Mucosa of stomach (tissue), 1 donor: ENCODE measurements at regions not wholly inside any gene's neighbourhood (a gene's known extent, or its start where the extent isn't known, plus 50 kb on each side); places are given as distances from the start of the nearest gene placed in this dataset.

Experiments used
- H3K27me3 ChIP-seq: one replicate; pipeline ENCODE4 v1.7.0; 2013; ENCODE audit warnings: mild to moderate bottlenecking, low read length; ENCODE audit not compliant: control insufficient read depth, insufficient read depth
- H3K36me3 ChIP-seq: one replicate; pipeline ENCODE4 v1.7.0; 2013; ENCODE audit warnings: low read length; ENCODE audit not compliant: control insufficient read depth, insufficient read depth
- H3K4me1 ChIP-seq: one replicate; pipeline ENCODE4 v1.7.0; 2013; ENCODE audit warnings: mild to moderate bottlenecking, low read length; ENCODE audit not compliant: control insufficient read depth, insufficient read depth
- H3K4me3 ChIP-seq: one replicate; pipeline ENCODE4 v1.7.0; 2013; ENCODE audit warnings: low read length
- H3K9ac ChIP-seq: one replicate; pipeline ENCODE4 v1.7.0; 2013; ENCODE audit warnings: mild to moderate bottlenecking, low read length, moderate library complexity
- H3K9me3 ChIP-seq: one replicate; pipeline ENCODE4 v1.7.0; 2013; ENCODE audit warnings: mild to moderate bottlenecking, low read length, moderate library complexity; ENCODE audit not compliant: control insufficient read depth
- donor health status: Pancreatic carcinoma.

- Histone ChIP-seq H3K27me3 (no peaks in the 10 kb centered on the region), H3K4me1 (no peaks in the 10 kb centered on the region), H3K9me3 (no peaks in the 10 kb centered on the region), H3K36me3 (no peaks in the 10 kb centered on the region), H3K9ac (no peak overlapping the region), H3K4me3 (no peak overlapping the region)
Observed at GRCh38 chr2:67237288-67237687, 159.8 kb upstream of the ETAA1 start.

- Histone ChIP-seq H3K36me3 (no peaks in the 10 kb centered on the region), H3K27me3 (no peaks in the 10 kb centered on the region), H3K4me3 (no peak overlapping the region), H3K4me1 (no peaks in the 10 kb centered on the region), H3K9me3 (no peaks in the 10 kb centered on the region), H3K9ac (no peak overlapping the region)
Observed at GRCh38 chr2:67240507-67240906, 156.6 kb upstream of the ETAA1 start.

GRCh38 chr2:67241453-67241852 is 155.7 kb upstream of the ETAA1 start:
- no peak overlapping the region for H3K4me3 ChIP-seq
- no peaks in the 10 kb centered on the region for H3K9me3 ChIP-seq
- H3K4me1 ChIP-seq, result no peaks in the 10 kb centered on the region
- no peak overlapping the region for H3K9ac ChIP-seq
- no peaks in the 10 kb centered on the region for H3K36me3 ChIP-seq
- H3K27me3 ChIP-seq, result no peaks in the 10 kb centered on the region

GRCh38 chr2:67242456-67242855 is 154.7 kb upstream of the ETAA1 start:
- no peaks in the 10 kb centered on the region for H3K9me3 ChIP-seq
- no peaks in the 10 kb centered on the region for H3K36me3 ChIP-seq
- H3K4me1 ChIP-seq, result no peaks in the 10 kb centered on the region
- no peaks in the 10 kb centered on the region for H3K27me3 ChIP-seq
- H3K9ac ChIP-seq, result no peak overlapping the region
- H3K4me3 ChIP-seq, result no peak overlapping the region

GRCh38 chr2:67243919-67244318 is 153.2 kb upstream of the ETAA1 start:
- Histone ChIP-seq H3K27me3 (no peaks in the 10 kb centered on the region), H3K36me3 (no peaks in the 10 kb centered on the region), H3K9me3 (no peaks in the 10 kb centered on the region), H3K4me3 (no peak overlapping the region), H3K4me1 (no peaks in the 10 kb centered on the region), H3K9ac (no peak overlapping the region)

GRCh38 chr2:67246791-67247190 is 150.3 kb upstream of the ETAA1 start:
- Histone ChIP-seq H3K9me3 (no peaks in the 10 kb centered on the region), H3K9ac (no peak overlapping the region), H3K4me1 (no peaks in the 10 kb centered on the region), H3K4me3 (no peak overlapping the region), H3K27me3 (no peaks in the 10 kb centered on the region), H3K36me3 (no peaks in the 10 kb centered on the region)

GRCh38 chr2:67251741-67252140 is 145.4 kb upstream of the ETAA1 start:
- no peak overlapping the region for H3K9ac ChIP-seq
- no peaks in the 10 kb centered on the region for H3K4me1 ChIP-seq
- no peaks in the 10 kb centered on the region for H3K27me3 ChIP-seq
- H3K4me3 ChIP-seq, result no peak overlapping the region
- no peaks in the 10 kb centered on the region for H3K9me3 ChIP-seq
- no peaks in the 10 kb centered on the region for H3K36me3 ChIP-seq

GRCh38 chr2:67255933-67256615 is 141.1 kb upstream of the ETAA1 start:
- no peaks in the 10 kb centered on the region for H3K36me3 ChIP-seq
- H3K9ac ChIP-seq, result no peak overlapping the region
- H3K9me3 ChIP-seq, result no peaks in the 10 kb centered on the region
- no peaks in the 10 kb centered on the region for H3K4me1 ChIP-seq
- H3K4me3 ChIP-seq, result no peak overlapping the region
- H3K27me3 ChIP-seq, result no peaks in the 10 kb centered on the region

GRCh38 chr2:67256892-67257291 is 140.2 kb upstream of the ETAA1 start:
- no peaks in the 10 kb centered on the region for H3K27me3 ChIP-seq
- H3K4me3 ChIP-seq, result no peak overlapping the region
- no peaks in the 10 kb centered on the region for H3K9me3 ChIP-seq
- H3K4me1 ChIP-seq, result no peaks in the 10 kb centered on the region
- no peak overlapping the region for H3K9ac ChIP-seq
- no peaks in the 10 kb centered on the region for H3K36me3 ChIP-seq

- H3K4me3 ChIP-seq, result no peak overlapping the region
Observed at GRCh38 chr2:67258122-67258521, 139.0 kb upstream of the ETAA1 start.

GRCh38 chr2:67258831-67259230 is 138.3 kb upstream of the ETAA1 start:
- Histone ChIP-seq H3K27me3 (no peaks in the 10 kb centered on the region), H3K4me1 (no peaks in the 10 kb centered on the region), H3K4me3 (no peak overlapping the region), H3K9me3 (no peaks in the 10 kb centered on the region), H3K9ac (no peak overlapping the region), H3K36me3 (no peaks in the 10 kb centered on the region)

More at GRCh38 chr2:67258122-67258521, 139.0 kb upstream of the ETAA1 start:
- Histone ChIP-seq H3K27me3 (no peaks in the 10 kb centered on the region), H3K36me3 (no peaks in the 10 kb centered on the region), H3K9ac (no peak overlapping the region), H3K9me3 (no peaks in the 10 kb centered on the region), H3K4me1 (no peaks in the 10 kb centered on the region)

- Histone ChIP-seq H3K9ac (no peak overlapping the region), H3K4me3 (no peak overlapping the region), H3K9me3 (no peaks in the 10 kb centered on the region), H3K36me3 (no peaks in the 10 kb centered on the region), H3K27me3 (no peaks in the 10 kb centered on the region), H3K4me1 (no peaks in the 10 kb centered on the region)
Observed at GRCh38 chr2:67259556-67260342, 137.4 kb upstream of the ETAA1 start.
